ENCODE measurements at regions not wholly inside any gene's neighbourhood (a gene's known extent, or its start where the extent isn't known, plus 50 kb on each side); places are given as distances from the start of the nearest gene placed in this dataset.
"Not testable (repeated sequence)": the region's sequence is repeated elsewhere in the genome, so short reads cannot be mapped to it uniquely, and the experiment has no call there.

GRCh38 chr11:39674024-39674423 is 1785.4 kb downstream of the LRRC4C start:
- Histone ChIP-seq H3K9ac (no peak overlapping the region), H3K4me2 (no peak overlapping the region), H3K27ac (no peak overlapping the region), H3K27me3 (no peaks in the 10 kb centered on the region), H3K36me3 (no peaks in the 10 kb centered on the region), H3K9me3 (replicated peaks in 1 of 11) (peaks cover 0 to 3% (median under 1%) of the 10 kb centered on the region in 11 experiments; a peak in 6 of 22 replicates), H4K20me1 (no peaks in the 10 kb centered on the region), H3K4me1 (peaks cover 0 to 2% (median 0%) of the 10 kb centered on the region in 10 experiments; a peak in 4 of 20 replicates), H3K4me3 (no peak overlapping the region)
- no peak for TF ChIP-seq Cebpa-rat (IDR thresholded peaks at IDR 0.05)

GRCh38 chr11:39668640-39669039 is 1790.8 kb downstream of the LRRC4C start:
- no peak for TF ChIP-seq Cebpa-rat (IDR thresholded peaks at IDR 0.05)
- H3K9me3 ChIP-seq (replicated peaks in 1 of 11) = peaks cover 5 to 15% (median 8%) of the 10 kb centered on the region in 11 experiments
- no peak overlapping the region for H3K27ac ChIP-seq
- H3K4me1 ChIP-seq = peaks cover 0 to 10% (median 7%) of the 10 kb centered on the region in 10 experiments; a peak in 8 of 20 replicates
- H3K4me2 ChIP-seq = peak overlapping the region in 7 of 11 experiments; percentile 1 to 44 (median 8); a peak in 6 of 22 replicates
- no peak overlapping the region for H3K9ac ChIP-seq
- no peak overlapping the region for H3K4me3 ChIP-seq
- no peaks in the 10 kb centered on the region; a peak in 1 of 22 replicates for H3K36me3 ChIP-seq
- no peaks in the 10 kb centered on the region for H3K27me3 ChIP-seq
- H4K20me1 ChIP-seq = no peaks in the 10 kb centered on the region

- Histone ChIP-seq H4K20me1 (no peaks in the 10 kb centered on the region), H3K4me2 (no peak overlapping the region), H3K27me3 (no peaks in the 10 kb centered on the region), H3K27ac (no peak overlapping the region), H3K4me1 (peaks cover 0 to 10% (median 6%) of the 10 kb centered on the region in 10 experiments; a peak in 8 of 20 replicates), H3K9me3 (replicated peaks in 1 of 11) (peaks cover 9 to 23% (median 13%) of the 10 kb centered on the region in 11 experiments), H3K4me3 (no peak overlapping the region), H3K36me3 (no peaks in the 10 kb centered on the region; a peak in 1 of 22 replicates), H3K9ac (no peak overlapping the region)
- TF ChIP-seq Cebpa-rat (IDR thresholded peaks at IDR 0.05) = no peak
Observed at GRCh38 chr11:39664023-39664422, 1795.4 kb downstream of the LRRC4C start.

- Histone ChIP-seq H3K27ac (no peak overlapping the region), H3K4me2 (no peak overlapping the region), H4K20me1 (no peaks in the 10 kb centered on the region), H3K9me3 (replicated peaks in 1 of 11) (peaks cover 9 to 23% (median 13%) of the 10 kb centered on the region in 11 experiments), H3K9ac (no peak overlapping the region), H3K4me1 (no peaks in the 10 kb centered on the region), H3K4me3 (no peak overlapping the region), H3K27me3 (no peaks in the 10 kb centered on the region), H3K36me3 (no peaks in the 10 kb centered on the region; a peak in 1 of 22 replicates)
- no peak for TF ChIP-seq Cebpa-rat (IDR thresholded peaks at IDR 0.05)
Observed at GRCh38 chr11:39661890-39662289, 1797.6 kb downstream of the LRRC4C start.

GRCh38 chr11:39651857-39652461 is 1807.5 kb downstream of the LRRC4C start:
- Histone ChIP-seq H3K9me3 (replicated peaks in 1 of 11) (no peaks in the 10 kb centered on the region), H3K9ac (no peak overlapping the region), H3K4me1 (no peaks in the 10 kb centered on the region), H3K27ac (no peak overlapping the region), H3K27me3 (no peaks in the 10 kb centered on the region), H3K4me3 (no peak overlapping the region), H3K36me3 (no peaks in the 10 kb centered on the region), H4K20me1 (no peaks in the 10 kb centered on the region; a peak in 1 of 22 replicates), H3K4me2 (no peak overlapping the region)
- TF ChIP-seq Cebpa-rat (IDR thresholded peaks at IDR 0.05) = no peak

- no peak overlapping the region for H3K9ac ChIP-seq
- H3K4me2 ChIP-seq = no peak overlapping the region
- H3K4me1 ChIP-seq = no peaks in the 10 kb centered on the region
- no peak overlapping the region for H3K4me3 ChIP-seq
- H3K27me3 ChIP-seq = no peaks in the 10 kb centered on the region
- no peak overlapping the region for H3K27ac ChIP-seq
- H3K36me3 ChIP-seq = no peaks in the 10 kb centered on the region
- no peaks in the 10 kb centered on the region for H4K20me1 ChIP-seq
- TF ChIP-seq Cebpa-rat (IDR thresholded peaks at IDR 0.05) = no peak
- H3K9me3 ChIP-seq (replicated peaks in 1 of 11) = no peaks in the 10 kb centered on the region
Observed at GRCh38 chr11:39641751-39642150, 1817.7 kb downstream of the LRRC4C start.

- H3K27me3 ChIP-seq = no peaks in the 10 kb centered on the region
- H3K4me3 ChIP-seq = no peak overlapping the region
- TF ChIP-seq Cebpa-rat (IDR thresholded peaks at IDR 0.05) = peak in 3 of 11 experiments; percentile 49 to 55 (median 51); a peak in 3 of 22 replicates
- H3K4me2 ChIP-seq = no peak overlapping the region
- no peaks in the 10 kb centered on the region for H3K36me3 ChIP-seq
- H3K27ac ChIP-seq = no peak overlapping the region
- no peaks in the 10 kb centered on the region for H3K4me1 ChIP-seq
- no peaks in the 10 kb centered on the region for H3K9me3 ChIP-seq (replicated peaks in 1 of 11)
- H4K20me1 ChIP-seq = no peaks in the 10 kb centered on the region
- no peak overlapping the region for H3K9ac ChIP-seq
Observed at GRCh38 chr11:39630365-39630764, 1829.1 kb downstream of the LRRC4C start.

- no peak for TF ChIP-seq Cebpa-rat (IDR thresholded peaks at IDR 0.05)
- no peaks in the 10 kb centered on the region for H3K4me1 ChIP-seq
- no peaks in the 10 kb centered on the region for H3K27me3 ChIP-seq
- H3K36me3 ChIP-seq = no peaks in the 10 kb centered on the region
- H3K9ac ChIP-seq = no peak overlapping the region
- H3K9me3 ChIP-seq (replicated peaks in 1 of 11) = no peaks in the 10 kb centered on the region
- no peak overlapping the region for H3K4me2 ChIP-seq
- no peaks in the 10 kb centered on the region for H4K20me1 ChIP-seq
- H3K27ac ChIP-seq = no peak overlapping the region
- no peak overlapping the region for H3K4me3 ChIP-seq
Observed at GRCh38 chr11:39628311-39628710, 1831.1 kb downstream of the LRRC4C start.

- H3K27me3 ChIP-seq; H4K20me1 ChIP-seq; H3K4me1 ChIP-seq; H3K27ac ChIP-seq; H3K36me3 ChIP-seq; H3K4me3 ChIP-seq; H3K4me2 ChIP-seq; H3K9me3 ChIP-seq (replicated peaks in 1 of 11); H3K9ac ChIP-seq: not testable (repeated sequence)
Observed at GRCh38 chr11:39620309-39620708, 1839.1 kb downstream of the LRRC4C start.

GRCh38 chr11:39617971-39618370 is 1841.5 kb downstream of the LRRC4C start:
- no peak overlapping the region for H3K9ac ChIP-seq
- no peaks in the 10 kb centered on the region for H3K36me3 ChIP-seq
- H3K27ac ChIP-seq = no peak overlapping the region
- no peaks in the 10 kb centered on the region for H3K27me3 ChIP-seq
- H3K4me2 ChIP-seq = no peak overlapping the region
- H3K9me3 ChIP-seq (replicated peaks in 1 of 11) = no peaks in the 10 kb centered on the region
- H3K4me3 ChIP-seq = no peak overlapping the region
- TF ChIP-seq Cebpa-rat (IDR thresholded peaks at IDR 0.05) = no peak
- no peaks in the 10 kb centered on the region for H3K4me1 ChIP-seq
- H4K20me1 ChIP-seq = no peaks in the 10 kb centered on the region

All from BLaER1 treated with 17β-estradiol and CSF1 and Interleukin-3, amounts not matched to agents 10 nM and 100 nM (cell line).